GM23338 (cell line): ENCODE measurements at regions not wholly inside any gene's neighbourhood (a gene's known extent, or its start where the extent isn't known, plus 50 kb on each side); places are given as distances from the start of the nearest gene placed in this dataset.

Experiments used
- CREB1 ChIP-seq: fragments of 250-450 bp; sonication (Bioruptor Pico); IDR thresholded peaks from 2 replicates; pipeline ENCODE4 v1.5.0; 2020; ENCODE audit warnings: low read depth, mild to moderate bottlenecking, moderate library complexity
- EZH2 ChIP-seq: fragments of 200-600 bp; sonication (generic); IDR thresholded peaks from one replicate; pipeline ENCODE4 v1.8.0; 2017; ENCODE audit warnings: antibody characterized with exemption, mild to moderate bottlenecking, low read depth; ENCODE audit not compliant: unreplicated experiment
- EZH2phosphoT487 ChIP-seq: fragments of 200-600 bp; sonication (generic); IDR thresholded peaks from one replicate; pipeline ENCODE4 v1.8.1; 2018; ENCODE audit warnings: antibody characterized with exemption; ENCODE audit not compliant: unreplicated experiment
- JUNB ChIP-seq: IDR thresholded peaks from one replicate; pipeline ENCODE4 v1.6.1; 2016; ENCODE audit warnings: antibody characterized with exemption; ENCODE audit not compliant: unreplicated experiment
- POLR2AphosphoS5 ChIP-seq: IDR thresholded peaks from 2 replicates; pipeline ENCODE4 v1.6.1; 2016; ENCODE audit warnings: antibody characterized with exemption, low read depth
- STAT1 ChIP-seq: IDR thresholded peaks from one replicate; pipeline ENCODE4 v1.6.1; 2016; ENCODE audit warnings: antibody characterized with exemption; ENCODE audit not compliant: unreplicated experiment
- ZNF331 ChIP-seq: fragments of 250-450 bp; sonication (Bioruptor Pico); IDR thresholded peaks from 2 replicates; pipeline ENCODE4 v1.5.0; 2020; ENCODE audit warnings: low read depth, mild to moderate bottlenecking, moderate library complexity
- TF ChIP-seq, protein P1 (sequence below): IDR thresholded peaks from one replicate; pipeline ENCODE4 v1.6.1; 2018; ENCODE audit warnings: antibody characterized with exemption; ENCODE audit not compliant: unreplicated experiment
- TF ChIP-seq, protein P2 (sequence below), 2 experiments: fragments of 200-600 bp in 1 of 2; sonication (generic) in 1 of 2; conservative IDR thresholded peaks; 2 replicates each; pipeline versions ENCODE4 v1.5.1 to v1.6.1; 2016 to 2017; ENCODE audit warnings: antibody characterized with exemption in 2 of 2, low read depth in 2 of 2, mild to moderate bottlenecking in 2 of 2, moderate library complexity in 1 of 2

GRCh38 chr20:60959971-60960370 is 292.1 kb upstream of the CDH4 start:
- TF ChIP-seq, protein P1, sequence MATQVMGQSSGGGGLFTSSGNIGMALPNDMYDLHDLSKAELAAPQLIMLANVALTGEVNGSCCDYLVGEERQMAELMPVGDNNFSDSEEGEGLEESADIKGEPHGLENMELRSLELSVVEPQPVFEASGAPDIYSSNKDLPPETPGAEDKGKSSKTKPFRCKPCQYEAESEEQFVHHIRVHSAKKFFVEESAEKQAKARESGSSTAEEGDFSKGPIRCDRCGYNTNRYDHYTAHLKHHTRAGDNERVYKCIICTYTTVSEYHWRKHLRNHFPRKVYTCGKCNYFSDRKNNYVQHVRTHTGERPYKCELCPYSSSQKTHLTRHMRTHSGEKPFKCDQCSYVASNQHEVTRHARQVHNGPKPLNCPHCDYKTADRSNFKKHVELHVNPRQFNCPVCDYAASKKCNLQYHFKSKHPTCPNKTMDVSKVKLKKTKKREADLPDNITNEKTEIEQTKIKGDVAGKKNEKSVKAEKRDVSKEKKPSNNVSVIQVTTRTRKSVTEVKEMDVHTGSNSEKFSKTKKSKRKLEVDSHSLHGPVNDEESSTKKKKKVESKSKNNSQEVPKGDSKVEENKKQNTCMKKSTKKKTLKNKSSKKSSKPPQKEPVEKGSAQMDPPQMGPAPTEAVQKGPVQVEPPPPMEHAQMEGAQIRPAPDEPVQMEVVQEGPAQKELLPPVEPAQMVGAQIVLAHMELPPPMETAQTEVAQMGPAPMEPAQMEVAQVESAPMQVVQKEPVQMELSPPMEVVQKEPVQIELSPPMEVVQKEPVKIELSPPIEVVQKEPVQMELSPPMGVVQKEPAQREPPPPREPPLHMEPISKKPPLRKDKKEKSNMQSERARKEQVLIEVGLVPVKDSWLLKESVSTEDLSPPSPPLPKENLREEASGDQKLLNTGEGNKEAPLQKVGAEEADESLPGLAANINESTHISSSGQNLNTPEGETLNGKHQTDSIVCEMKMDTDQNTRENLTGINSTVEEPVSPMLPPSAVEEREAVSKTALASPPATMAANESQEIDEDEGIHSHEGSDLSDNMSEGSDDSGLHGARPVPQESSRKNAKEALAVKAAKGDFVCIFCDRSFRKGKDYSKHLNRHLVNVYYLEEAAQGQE, result no peak
- TF ChIP-seq EZH2 (no peak), POLR2AphosphoS5 (no peak), CREB1 (CRISPR knock-in tag) (no peak), EZH2phosphoT487 (no peak), STAT1 (no peak), ZNF331 (CRISPR knock-in tag) (no peak), JUNB (no peak)
- TF ChIP-seq, protein P2, sequence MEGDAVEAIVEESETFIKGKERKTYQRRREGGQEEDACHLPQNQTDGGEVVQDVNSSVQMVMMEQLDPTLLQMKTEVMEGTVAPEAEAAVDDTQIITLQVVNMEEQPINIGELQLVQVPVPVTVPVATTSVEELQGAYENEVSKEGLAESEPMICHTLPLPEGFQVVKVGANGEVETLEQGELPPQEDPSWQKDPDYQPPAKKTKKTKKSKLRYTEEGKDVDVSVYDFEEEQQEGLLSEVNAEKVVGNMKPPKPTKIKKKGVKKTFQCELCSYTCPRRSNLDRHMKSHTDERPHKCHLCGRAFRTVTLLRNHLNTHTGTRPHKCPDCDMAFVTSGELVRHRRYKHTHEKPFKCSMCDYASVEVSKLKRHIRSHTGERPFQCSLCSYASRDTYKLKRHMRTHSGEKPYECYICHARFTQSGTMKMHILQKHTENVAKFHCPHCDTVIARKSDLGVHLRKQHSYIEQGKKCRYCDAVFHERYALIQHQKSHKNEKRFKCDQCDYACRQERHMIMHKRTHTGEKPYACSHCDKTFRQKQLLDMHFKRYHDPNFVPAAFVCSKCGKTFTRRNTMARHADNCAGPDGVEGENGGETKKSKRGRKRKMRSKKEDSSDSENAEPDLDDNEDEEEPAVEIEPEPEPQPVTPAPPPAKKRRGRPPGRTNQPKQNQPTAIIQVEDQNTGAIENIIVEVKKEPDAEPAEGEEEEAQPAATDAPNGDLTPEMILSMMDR (conservative IDR thresholded peaks at IDR 0.05; ENCODE audit: low read depth in 2 of 2), result no peak
